BE2C (cell line): ENCODE measurements at regions not wholly inside any gene's neighbourhood (a gene's known extent, or its start where the extent isn't known, plus 50 kb on each side); places are given as distances from the start of the nearest gene placed in this dataset.

Experiments used
- DNase-seq: peaks from one replicate; pipeline ENCODE4 v3.0.0-alpha.2; 2020
- H3K27me3 ChIP-seq: fragments of 250-450 bp; sonication (Bioruptor Pico); 2 replicates; pipeline ENCODE4 v1.5.1; 2020; ENCODE audit warnings: mild to moderate bottlenecking
- H3K36me3 ChIP-seq: fragments of 250-450 bp; sonication (Bioruptor Pico); 2 replicates; pipeline ENCODE4 v1.5.1; 2020; ENCODE audit warnings: mild to moderate bottlenecking
- H3K4me1 ChIP-seq: fragments of 250-450 bp; sonication (Bioruptor Pico); 2 replicates; pipeline ENCODE4 v1.5.1; 2020
- H3K4me3 ChIP-seq: 2 replicates; pipeline ENCODE4 v1.5.1; 2011; ENCODE audit warnings: low read depth, low read length
- H3K9me3 ChIP-seq: fragments of 250-450 bp; sonication (Bioruptor Pico); 2 replicates; pipeline ENCODE4 v1.5.1; 2020
- TF ChIP-seq, protein P1 (sequence below): IDR thresholded peaks from 2 replicates; pipeline ENCODE4 v1.5.1; 2012; ENCODE audit warnings: mild to moderate bottlenecking, low read depth, low read length

DNA sequence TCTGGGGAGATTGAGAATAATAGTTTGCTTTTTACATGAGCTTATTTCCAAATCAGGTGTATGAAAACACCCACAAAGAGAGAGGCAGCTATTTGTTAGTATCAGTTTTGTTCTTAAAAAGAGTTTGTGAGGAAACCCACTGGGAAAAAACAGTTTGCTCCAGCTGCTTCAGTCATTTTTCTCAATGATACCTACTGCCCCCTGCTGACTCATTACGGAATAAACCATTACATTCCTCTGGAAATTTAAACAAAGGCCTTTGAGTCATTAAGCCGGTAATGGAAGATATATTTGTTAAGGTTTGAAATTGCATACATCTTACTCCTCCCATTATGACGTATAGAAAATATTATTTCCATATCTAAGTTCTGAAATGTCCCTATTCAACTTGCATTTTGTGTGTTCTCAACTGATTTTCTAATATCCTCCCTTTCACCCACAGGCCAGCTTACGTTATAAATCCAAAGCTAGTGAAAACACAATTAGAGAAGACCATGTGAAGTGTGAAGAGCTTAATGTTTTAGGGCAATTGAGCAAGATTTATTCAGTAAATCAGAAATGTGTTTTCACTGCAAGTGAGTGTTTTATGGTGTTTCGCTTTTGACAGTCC is 761.6 kb downstream of the DSC3 start:
- H3K4me1 ChIP-seq = no peaks in the 10 kb centered on the region
- H3K4me3 ChIP-seq = no peak overlapping the region
- no peaks in the 10 kb centered on the region for H3K27me3 ChIP-seq
- peak; percentile 15 for DNase-seq
- TF ChIP-seq, protein P1, sequence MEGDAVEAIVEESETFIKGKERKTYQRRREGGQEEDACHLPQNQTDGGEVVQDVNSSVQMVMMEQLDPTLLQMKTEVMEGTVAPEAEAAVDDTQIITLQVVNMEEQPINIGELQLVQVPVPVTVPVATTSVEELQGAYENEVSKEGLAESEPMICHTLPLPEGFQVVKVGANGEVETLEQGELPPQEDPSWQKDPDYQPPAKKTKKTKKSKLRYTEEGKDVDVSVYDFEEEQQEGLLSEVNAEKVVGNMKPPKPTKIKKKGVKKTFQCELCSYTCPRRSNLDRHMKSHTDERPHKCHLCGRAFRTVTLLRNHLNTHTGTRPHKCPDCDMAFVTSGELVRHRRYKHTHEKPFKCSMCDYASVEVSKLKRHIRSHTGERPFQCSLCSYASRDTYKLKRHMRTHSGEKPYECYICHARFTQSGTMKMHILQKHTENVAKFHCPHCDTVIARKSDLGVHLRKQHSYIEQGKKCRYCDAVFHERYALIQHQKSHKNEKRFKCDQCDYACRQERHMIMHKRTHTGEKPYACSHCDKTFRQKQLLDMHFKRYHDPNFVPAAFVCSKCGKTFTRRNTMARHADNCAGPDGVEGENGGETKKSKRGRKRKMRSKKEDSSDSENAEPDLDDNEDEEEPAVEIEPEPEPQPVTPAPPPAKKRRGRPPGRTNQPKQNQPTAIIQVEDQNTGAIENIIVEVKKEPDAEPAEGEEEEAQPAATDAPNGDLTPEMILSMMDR = peak; percentile 60
- H3K9me3 ChIP-seq = no peaks in the 10 kb centered on the region
- no peaks in the 10 kb centered on the region for H3K36me3 ChIP-seq

DNA sequence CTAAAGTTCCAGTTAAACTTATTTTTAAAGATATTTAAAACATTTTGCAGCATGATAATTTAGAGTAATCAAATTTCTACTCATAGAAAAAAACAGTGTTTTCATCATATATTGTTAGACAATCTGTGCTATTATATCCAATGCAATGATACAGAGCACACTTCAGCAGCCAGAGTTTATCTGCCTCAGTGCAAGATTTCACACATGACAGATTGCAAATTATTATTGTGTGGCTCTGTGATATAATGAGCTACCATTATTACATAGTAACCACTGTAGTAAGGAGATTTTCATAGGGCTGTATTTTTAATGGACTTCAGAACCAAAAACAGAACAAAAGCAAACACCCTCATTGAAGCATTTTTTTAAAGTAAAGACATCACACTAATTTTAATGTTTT is 762.4 kb downstream of the DSC3 start:
- H3K27me3 ChIP-seq = no peaks in the 10 kb centered on the region

DNA sequence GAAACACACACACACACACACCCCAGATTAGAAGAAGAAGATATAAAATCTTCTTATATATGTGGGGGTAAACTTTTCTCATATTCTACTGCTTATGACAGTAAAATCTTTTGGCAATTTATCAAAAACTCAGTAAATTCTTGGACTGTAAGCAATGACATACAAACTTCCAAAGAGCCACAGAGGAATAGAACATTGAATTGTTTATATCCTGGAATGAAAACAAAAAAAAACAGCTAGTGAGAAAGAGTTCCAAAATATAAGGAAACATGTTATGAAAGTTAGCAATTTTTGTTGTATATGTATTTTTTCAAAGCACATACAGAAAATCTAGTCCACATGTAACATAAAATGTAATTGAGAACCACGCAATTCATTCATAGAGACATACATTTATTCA is 764.9 kb downstream of the DSC3 start:
- DNase-seq = no peak
- H3K4me1 ChIP-seq = no peaks in the 10 kb centered on the region
- H3K36me3 ChIP-seq = no peaks in the 10 kb centered on the region
- TF ChIP-seq, protein P1 = no peak
- H3K9me3 ChIP-seq = no peaks in the 10 kb centered on the region
- H3K4me3 ChIP-seq = no peak overlapping the region
- no peaks in the 10 kb centered on the region for H3K27me3 ChIP-seq

More for the DNA sequence above, 762.4 kb downstream of the DSC3 start:
- no peak for DNase-seq
- no peaks in the 10 kb centered on the region for H3K36me3 ChIP-seq
- H3K4me1 ChIP-seq = no peaks in the 10 kb centered on the region
- no peaks in the 10 kb centered on the region for H3K9me3 ChIP-seq
- TF ChIP-seq, protein P1 = no peak
- no peak overlapping the region for H3K4me3 ChIP-seq

DNA sequence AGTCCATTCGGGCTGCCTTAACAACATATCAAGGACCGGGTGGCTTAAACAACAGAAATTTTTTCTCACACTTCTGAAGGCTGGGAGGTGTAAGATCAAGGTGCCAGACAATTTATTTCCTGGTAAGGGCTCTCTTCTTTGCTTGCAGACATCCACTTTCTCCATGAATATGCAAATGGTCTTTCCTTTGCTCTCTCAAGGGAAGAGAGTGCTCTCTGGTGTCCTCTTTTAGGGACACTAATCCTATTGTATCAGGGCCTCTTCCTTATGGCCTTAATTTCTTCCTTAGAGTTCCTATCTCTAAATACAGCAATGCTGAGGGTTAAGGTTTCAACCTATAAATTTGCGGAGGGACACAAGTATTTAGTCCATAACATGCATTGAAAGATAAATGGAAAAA is 770.8 kb downstream of the DSC3 start:
- DNase-seq = no peak
- H3K4me3 ChIP-seq = no peak overlapping the region
- H3K27me3 ChIP-seq = no peaks in the 10 kb centered on the region
- H3K36me3 ChIP-seq = no peaks in the 10 kb centered on the region
- no peaks in the 10 kb centered on the region for H3K4me1 ChIP-seq
- no peaks in the 10 kb centered on the region for H3K9me3 ChIP-seq
- TF ChIP-seq, protein P1 = no peak

DNA sequence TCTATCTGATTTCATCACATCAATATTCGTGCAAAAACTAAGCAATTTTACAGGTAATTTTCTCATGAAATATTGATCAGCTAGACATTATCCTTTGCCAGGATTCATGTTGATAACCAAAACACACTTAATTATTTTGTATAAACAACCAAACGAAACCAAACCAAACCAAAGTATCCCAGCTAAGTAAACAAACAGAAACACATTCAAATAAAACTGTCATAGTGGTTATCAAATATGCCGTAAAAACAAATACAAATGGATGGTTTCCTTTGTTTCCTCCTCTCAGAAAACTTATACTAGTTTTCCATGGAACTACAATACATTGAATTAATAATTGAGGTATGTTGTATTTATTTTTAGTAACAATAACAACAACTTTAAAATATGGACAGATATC is 777.4 kb downstream of the DSC3 start:
- TF ChIP-seq, protein P1 = no peak
- Histone ChIP-seq H3K27me3 (no peaks in the 10 kb centered on the region), H3K4me1 (no peaks in the 10 kb centered on the region), H3K4me3 (no peak overlapping the region), H3K9me3 (no peaks in the 10 kb centered on the region), H3K36me3 (no peaks in the 10 kb centered on the region)
- no peak for DNase-seq

DNA sequence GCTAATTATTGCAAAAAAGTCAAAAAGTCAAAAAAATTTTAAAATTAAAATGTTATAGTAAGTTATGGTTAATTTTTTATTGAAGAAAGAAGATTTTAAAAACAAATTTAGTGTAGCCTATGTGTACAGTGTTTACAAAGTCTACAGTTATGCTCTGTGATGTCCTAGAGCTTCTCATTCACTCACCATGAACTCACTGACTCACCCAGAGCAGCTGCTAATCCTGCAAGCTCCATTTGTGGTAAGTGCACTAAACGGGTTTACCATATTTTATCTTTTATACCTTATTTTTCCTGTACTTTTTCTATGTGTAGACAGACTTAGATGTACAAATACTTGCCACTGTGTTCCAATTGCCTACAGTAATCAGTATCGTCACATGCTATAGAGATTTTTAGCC is 788.2 kb downstream of the DSC3 start:
- Histone ChIP-seq H3K9me3 (no peaks in the 10 kb centered on the region), H3K4me1 (no peaks in the 10 kb centered on the region)
- TF ChIP-seq, protein P1 = no peak

More for the DNA sequence above, 788.2 kb downstream of the DSC3 start:
- Histone ChIP-seq H3K4me3 (no peak overlapping the region), H3K27me3 (no peaks in the 10 kb centered on the region), H3K36me3 (no peaks in the 10 kb centered on the region)
- DNase-seq = no peak
